Stimulated activated naive CD8-positive, alpha-beta T cell treated with anti-CD3 and anti-CD28 coated beads, Interleukin-15, Interleukin-2, amounts not matched to agents 100 U/mL and 50 U/mL, for 24 hours (primary cell): ENCODE measurements at regions not wholly inside any gene's neighbourhood (a gene's known extent, or its start where the extent isn't known, plus 50 kb on each side); places are given as distances from the start of the nearest gene placed in this dataset.
"Not testable (repeated sequence)": the region's sequence is repeated elsewhere in the genome, so short reads cannot be mapped to it uniquely, and the experiment has no call there.

Experiments
- ATAC-seq: fragments of 150-1000 bp; cut with Tn5 transposase; one replicate; pipeline ENCODE4 v1.10.0; 2021
- DNase-seq: peaks from one replicate; pipeline ENCODE4 v3.0.0; 2021

- ATAC-seq (no peak), DNase-seq (no peak)
Measured at GRCh38 chr11:134978388-134979088, 566.5 kb upstream of the B3GAT1 start.

- ATAC-seq (no peak), DNase-seq (no peak)
Measured at GRCh38 chr11:134976551-134976950, 564.5 kb upstream of the B3GAT1 start.

GRCh38 chr11:134975866-134976376, 563.9 kb upstream of the B3GAT1 start:
- ATAC-seq, result no peak
- DNase-seq, result no peak

- ATAC-seq (no peak), DNase-seq (no peak)
Measured at GRCh38 chr11:134973801-134974200, 561.8 kb upstream of the B3GAT1 start.

- ATAC-seq, result no peak
- DNase-seq, result no peak
Measured at GRCh38 chr11:134971381-134971780, 559.3 kb upstream of the B3GAT1 start.

- DNase-seq (no peak), ATAC-seq (no peak)
Measured at GRCh38 chr11:134967746-134968145, 555.7 kb upstream of the B3GAT1 start.

GRCh38 chr11:134961386-134961785, 549.3 kb upstream of the B3GAT1 start:
- DNase-seq, ATAC-seq: not testable (repeated sequence)

- DNase-seq, result no peak
- ATAC-seq, result no peak
Measured at GRCh38 chr11:134958870-134959269, 546.8 kb upstream of the B3GAT1 start.

- ATAC-seq (no peak), DNase-seq (no peak)
Measured at GRCh38 chr11:134958336-134958640, 546.2 kb upstream of the B3GAT1 start.

GRCh38 chr11:134957540-134958335, 545.7 kb upstream of the B3GAT1 start:
- DNase-seq (no peak), ATAC-seq (no peak)

- ATAC-seq (no peak), DNase-seq (no peak)
Measured at GRCh38 chr11:134956450-134957210, 544.6 kb upstream of the B3GAT1 start.

GRCh38 chr11:134955970-134956369, 543.9 kb upstream of the B3GAT1 start:
- DNase-seq, ATAC-seq: not testable (repeated sequence)

- no peak for DNase-seq
- no peak for ATAC-seq
Measured at GRCh38 chr11:134955281-134955680, 543.2 kb upstream of the B3GAT1 start.

- not testable (repeated sequence) for ATAC-seq
Measured at GRCh38 chr11:134954456-134954855, 542.4 kb upstream of the B3GAT1 start.

GRCh38 chr11:134953417-134953970, 541.5 kb upstream of the B3GAT1 start:
- DNase-seq, ATAC-seq: not testable (repeated sequence)

More at GRCh38 chr11:134954456-134954855, 542.4 kb upstream of the B3GAT1 start:
- not testable (repeated sequence) for DNase-seq

GRCh38 chr11:134951305-134951700, 539.3 kb upstream of the B3GAT1 start:
- DNase-seq (no peak), ATAC-seq (no peak)

- DNase-seq, result no peak
- ATAC-seq, result no peak
Measured at GRCh38 chr11:134950692-134951304, 538.8 kb upstream of the B3GAT1 start.

GRCh38 chr11:134949121-134950090, 537.4 kb upstream of the B3GAT1 start:
- ATAC-seq, result no peak
- DNase-seq, result no peak

- DNase-seq, result no peak
- ATAC-seq, result no peak
Measured at GRCh38 chr11:134947556-134947955, 535.5 kb upstream of the B3GAT1 start.

GRCh38 chr11:134945993-134946392, 534.0 kb upstream of the B3GAT1 start:
- DNase-seq, result no peak
- peak; percentile 24 for ATAC-seq

- no peak for DNase-seq
- ATAC-seq, result no peak
Measured at GRCh38 chr11:134944986-134945385, 532.9 kb upstream of the B3GAT1 start.
